ENCODE measurements at regions not wholly inside any gene's neighbourhood (a gene's known extent, or its start where the extent isn't known, plus 50 kb on each side); places are given as distances from the start of the nearest gene placed in this dataset.
"Not testable (repeated sequence)": the region's sequence is repeated elsewhere in the genome, so short reads cannot be mapped to it uniquely, and the experiment has no call there.

DNA sequence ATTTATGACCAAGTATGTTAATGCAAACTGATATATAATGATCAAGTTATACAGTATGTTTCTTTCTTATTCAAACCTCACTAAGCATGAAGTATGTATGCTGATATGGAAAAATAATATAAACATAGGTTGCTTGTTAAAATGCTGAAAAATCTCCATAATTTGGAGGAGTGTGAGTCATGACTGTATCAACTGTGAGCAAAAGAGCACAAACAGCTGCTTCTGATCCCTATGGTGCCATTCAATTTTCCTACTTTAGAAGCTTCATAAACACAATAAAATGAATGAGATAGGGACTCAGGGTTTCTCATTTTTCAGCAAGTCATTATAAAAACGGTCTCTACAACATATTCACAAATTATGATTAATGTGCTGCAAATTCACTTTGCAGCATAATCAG, 129.9 kb upstream of the TFPI start:
- no peak for DNase-seq (ENCODE audit: low spot score)

GRCh38 chr2:187686416-187687024, 132.3 kb upstream of the TFPI start:
- DNase-seq (ENCODE audit: low spot score) = no peak

DNA sequence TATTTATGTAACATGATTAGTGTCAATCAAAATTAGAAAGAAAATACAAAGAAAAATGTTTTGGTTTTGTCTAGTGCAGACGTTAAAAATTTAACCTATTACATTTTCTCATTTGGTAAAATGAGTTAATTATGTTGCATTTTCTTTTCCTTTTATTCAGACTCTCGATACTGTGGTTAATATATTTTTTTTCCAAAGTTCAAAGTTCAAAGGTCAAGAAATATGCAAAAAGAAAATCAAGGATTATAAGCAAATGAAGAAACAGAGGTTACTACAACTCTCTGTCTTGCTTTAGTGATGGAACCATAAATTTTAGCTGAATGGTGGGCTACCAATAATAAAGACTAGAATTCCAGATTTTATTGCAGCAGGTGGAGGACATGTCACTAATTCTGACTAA, 133.3 kb upstream of the TFPI start:
- DNase-seq (ENCODE audit: low spot score) = no peak

- no peak for DNase-seq (ENCODE audit: low spot score)
Observed at GRCh38 chr2:187689372-187689771, 135.1 kb upstream of the TFPI start.

GRCh38 chr2:187693923-187694322, 139.7 kb upstream of the TFPI start:
- DNase-seq (ENCODE audit: low spot score) = no peak

- not testable (repeated sequence) for DNase-seq (ENCODE audit: low spot score)
Observed at GRCh38 chr2:187696644-187697043, 142.4 kb upstream of the TFPI start.

GRCh38 chr2:187698374-187699110, 144.3 kb upstream of the TFPI start:
- DNase-seq (ENCODE audit: low spot score) = no peak

GRCh38 chr2:187702157-187702556, 147.9 kb upstream of the TFPI start:
- no peak for DNase-seq (ENCODE audit: low spot score)

DNA sequence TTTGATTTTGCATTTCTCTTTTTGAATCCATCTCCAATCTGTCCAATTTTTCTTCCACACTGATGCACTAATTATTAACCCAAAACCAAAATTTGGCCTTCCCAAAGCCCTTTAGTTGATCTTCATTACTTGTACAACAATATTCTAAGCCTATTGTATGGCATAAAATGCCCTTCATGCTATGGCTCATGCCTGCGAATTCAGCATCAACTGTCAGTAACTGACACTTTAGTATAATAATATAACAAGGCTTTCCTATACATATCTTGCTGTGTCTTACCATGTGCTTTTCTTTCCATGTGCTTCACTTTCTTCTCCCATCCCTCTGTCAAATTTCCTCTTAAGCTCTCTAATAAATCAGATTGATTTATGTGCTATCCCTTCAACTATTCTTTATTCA, 154.0 kb upstream of the TFPI start:
- no peak for DNase-seq (ENCODE audit: low spot score)

- no peak for DNase-seq (ENCODE audit: low spot score)
Observed at GRCh38 chr2:187709065-187709464, 154.8 kb upstream of the TFPI start.

GRCh38 chr2:187710791-187711521, 156.7 kb upstream of the TFPI start:
- no peak for DNase-seq (ENCODE audit: low spot score)

DNA sequence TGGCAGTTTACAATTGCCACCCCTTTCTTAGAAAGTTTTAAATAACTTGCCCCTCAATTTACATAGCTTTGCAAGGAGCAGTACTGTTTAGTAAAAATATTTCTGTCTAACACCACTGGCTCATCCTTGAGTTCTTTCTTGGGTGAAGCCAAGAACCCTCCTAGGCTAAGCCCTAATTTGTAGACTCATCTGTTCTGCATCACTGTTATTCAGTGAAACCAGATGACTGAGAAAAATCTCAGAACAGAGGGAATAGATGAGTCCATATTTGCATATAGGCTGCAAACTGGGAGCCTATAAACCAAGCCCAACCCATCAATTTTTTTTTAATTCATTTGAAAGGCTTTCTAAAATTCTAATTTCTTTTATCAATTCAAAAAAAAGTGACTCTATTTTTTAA, 161.4 kb upstream of the TFPI start:
- DNase-seq (ENCODE audit: low spot score) = no peak

- no peak for DNase-seq (ENCODE audit: low spot score)
Observed at GRCh38 chr2:187716301-187716700, 162.1 kb upstream of the TFPI start.

- DNase-seq (ENCODE audit: low spot score) = no peak
Observed at GRCh38 chr2:187718092-187718491, 163.9 kb upstream of the TFPI start.

DNA sequence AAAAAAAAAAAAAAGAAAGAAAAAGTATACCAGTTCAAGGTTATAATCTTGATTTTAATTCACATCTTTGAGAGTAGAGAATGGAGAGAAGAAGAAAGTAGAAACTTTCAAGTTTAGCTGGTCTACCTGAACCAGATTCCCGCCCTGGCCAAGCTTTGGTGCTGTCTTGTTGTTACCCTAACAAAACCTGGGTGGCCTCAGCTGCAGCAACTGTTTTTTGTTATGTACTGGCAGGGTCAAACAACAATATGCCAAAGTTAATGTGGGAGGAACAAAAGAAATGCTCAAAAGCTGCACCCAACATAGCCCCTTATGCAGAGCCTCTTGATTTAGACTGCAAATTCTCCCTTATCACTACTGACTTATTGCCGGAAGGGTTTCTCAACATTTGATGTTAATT, 165.3 kb upstream of the TFPI start:
- no peak for DNase-seq (ENCODE audit: low spot score)

GRCh38 chr2:187748958-187749357, 194.7 kb upstream of the TFPI start:
- DNase-seq (ENCODE audit: low spot score) = no peak

DNA sequence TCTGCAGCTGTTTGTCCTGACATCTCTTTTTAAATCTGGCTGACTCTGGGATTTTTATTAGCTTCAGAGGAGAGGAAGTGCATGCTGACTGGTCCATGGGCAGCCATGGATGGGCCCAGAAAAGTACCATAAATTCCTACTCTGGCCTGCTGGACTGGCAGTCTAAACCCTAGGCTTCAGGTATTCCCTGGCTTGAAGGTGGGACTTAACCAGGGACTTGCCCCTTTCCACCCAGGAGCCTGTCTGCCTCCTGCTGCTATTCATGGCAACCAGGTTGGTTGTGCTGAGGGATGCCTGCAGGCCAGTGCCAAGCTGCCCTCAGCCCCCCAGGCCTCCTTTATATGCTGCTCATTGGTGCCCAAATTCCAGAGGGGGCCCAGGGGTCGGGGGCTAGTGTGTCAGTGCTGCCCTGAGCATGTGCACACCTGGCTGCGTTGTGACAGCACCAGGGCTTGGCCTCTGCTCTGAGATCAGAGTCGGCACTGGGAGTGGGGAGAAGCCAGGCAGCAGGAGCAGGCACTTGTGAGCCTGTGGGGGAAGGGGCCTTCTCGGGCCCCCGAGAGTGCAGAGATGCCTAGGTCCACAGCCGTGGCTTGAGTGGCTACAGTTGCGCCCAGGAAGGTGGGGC, 195.7 kb upstream of the TFPI start:
- no peak for DNase-seq (ENCODE audit: low spot score)

DNA sequence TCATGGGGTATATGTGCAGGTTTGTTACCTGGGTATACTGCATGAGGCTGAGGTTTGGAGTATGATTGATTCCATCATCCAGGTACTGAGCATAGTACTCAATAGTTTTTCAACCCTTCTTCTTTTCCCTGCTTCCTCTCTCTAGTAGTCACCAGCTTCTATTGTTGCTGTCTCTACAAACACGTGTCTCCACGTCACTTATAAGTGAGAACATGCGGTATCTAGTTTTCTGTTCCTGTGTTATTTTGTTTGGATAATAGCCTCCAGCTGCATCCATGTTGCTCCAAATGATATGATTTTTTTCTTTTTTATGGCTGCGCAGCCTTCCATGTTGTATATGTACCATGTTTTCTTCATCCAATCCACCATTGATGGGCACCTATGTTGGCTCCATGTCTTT, 214.8 kb upstream of the TFPI start:
- DNase-seq (ENCODE audit: low spot score) = no peak

DNA sequence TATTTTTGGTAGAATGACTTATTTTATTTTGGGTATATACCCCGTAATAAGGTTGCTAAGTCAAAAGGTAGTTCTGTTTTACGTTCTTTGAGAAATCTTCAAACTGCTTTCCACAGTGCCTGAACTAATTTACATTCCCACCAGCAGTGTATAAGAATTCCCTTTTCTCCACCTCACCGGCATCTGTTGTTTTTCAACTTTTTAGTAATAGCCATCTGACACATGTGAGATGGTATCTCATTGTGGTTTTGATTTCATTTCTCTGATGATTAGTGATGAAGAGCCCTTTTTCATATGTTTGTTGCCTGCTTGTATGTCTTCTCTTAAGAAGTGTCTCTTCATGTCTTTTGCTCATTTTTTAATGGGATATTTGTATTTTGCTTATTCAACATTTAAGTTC, 215.2 kb upstream of the TFPI start:
- no peak for DNase-seq (ENCODE audit: low spot score)

DNA sequence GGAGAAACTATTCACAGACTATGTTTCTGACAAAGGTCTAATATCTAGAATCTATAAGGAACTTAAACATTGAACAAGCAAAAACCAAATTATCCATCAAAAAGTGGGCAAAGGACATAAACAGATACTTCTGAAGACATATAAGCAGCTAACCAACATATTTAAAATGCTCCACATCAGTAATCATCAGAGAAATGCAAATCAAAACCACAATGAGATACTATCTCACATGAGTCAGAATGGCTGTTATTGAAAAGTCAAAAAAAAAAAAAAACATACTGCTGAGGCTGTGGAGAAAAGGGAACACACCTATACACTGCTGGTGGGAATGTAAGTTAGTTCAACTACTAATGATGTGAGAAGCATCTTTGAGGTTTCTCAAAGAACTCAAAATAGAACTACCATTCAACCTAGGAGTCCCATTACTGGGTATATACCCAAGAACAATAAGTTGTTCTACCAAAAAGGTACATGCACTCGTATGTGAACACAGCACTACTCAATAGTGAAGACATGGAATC, 220.4 kb upstream of the TFPI start:
- DNase-seq (ENCODE audit: low spot score) = no peak

DNA sequence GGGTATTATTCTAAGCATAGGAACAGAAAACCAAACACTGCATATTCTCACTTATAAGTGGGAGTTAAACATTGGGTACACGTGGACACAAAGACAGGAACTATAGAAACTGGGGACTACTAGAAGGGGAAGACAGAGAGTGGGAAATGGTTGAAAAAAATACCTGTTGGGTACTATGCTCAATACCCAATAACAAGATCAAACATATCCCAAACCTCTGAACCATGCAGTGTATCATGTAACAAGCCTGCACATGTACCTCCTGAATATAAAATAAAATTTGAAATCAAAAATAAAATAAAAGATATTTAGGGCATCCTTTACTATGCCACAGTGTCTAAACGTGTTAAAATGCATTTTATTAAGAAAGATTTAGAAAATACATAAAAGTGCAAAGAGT, 221.0 kb upstream of the TFPI start:
- DNase-seq (ENCODE audit: low spot score) = no peak

DNA sequence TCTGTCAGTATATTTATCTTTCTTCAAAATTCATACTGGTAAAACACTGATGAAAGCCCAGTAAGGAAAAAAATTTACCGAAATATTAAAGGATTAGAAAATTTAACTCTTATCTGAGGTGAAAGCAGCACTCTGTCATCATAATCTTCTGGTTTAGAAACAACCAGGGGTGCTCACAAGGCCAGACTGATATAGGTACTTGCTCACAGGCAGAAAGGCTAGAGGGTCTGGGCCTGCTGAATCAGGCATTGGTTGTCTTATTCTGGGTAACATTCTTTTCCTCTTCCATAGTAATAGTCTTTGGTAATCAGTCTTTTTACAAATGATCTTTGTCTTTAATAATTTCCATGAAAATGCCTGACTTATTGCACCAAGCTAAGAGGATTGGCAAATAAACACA, 221.4 kb upstream of the TFPI start:
- no peak for DNase-seq (ENCODE audit: low spot score)

- no peak for DNase-seq (ENCODE audit: low spot score)
Observed at GRCh38 chr2:187782301-187782700, 228.1 kb upstream of the TFPI start.

Data from HuH-7 (cell line).